ENCODE measurements at regions not wholly inside any gene's neighbourhood (a gene's known extent, or its start where the extent isn't known, plus 50 kb on each side); places are given as distances from the start of the nearest gene placed in this dataset.
"Not testable (repeated sequence)": the region's sequence is repeated elsewhere in the genome, so short reads cannot be mapped to it uniquely, and the experiment has no call there.

DNA sequence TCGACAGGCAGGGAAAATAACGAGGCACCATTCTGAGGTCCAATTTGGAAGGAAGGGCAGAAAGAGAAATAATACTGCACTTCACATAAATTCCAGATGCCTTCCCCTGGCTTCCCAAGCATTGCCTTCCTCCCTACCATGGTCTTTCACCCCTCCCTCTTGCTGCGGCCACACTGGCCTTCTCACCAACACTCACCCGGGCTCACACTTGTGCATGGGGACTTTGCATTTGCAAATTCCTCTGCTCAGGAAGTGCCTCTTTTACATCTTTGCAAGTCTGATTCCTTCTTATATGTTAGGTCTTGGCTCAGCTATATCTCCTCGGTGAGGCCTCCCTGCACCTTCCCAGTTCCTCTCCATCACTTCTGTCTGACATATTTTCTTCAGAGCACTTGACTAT lies 199.4 kb downstream of the CHIC2 start:
- no peak for DNase-seq

- DNase-seq: no peak
Observed at GRCh38 chr4:53863736-53864365, 200.6 kb downstream of the CHIC2 start.

GRCh38 chr4:53863158-53863557 lies 201.2 kb downstream of the CHIC2 start:
- no peak for DNase-seq

- no peak for DNase-seq
Observed at GRCh38 chr4:53861856-53862610, 202.4 kb downstream of the CHIC2 start.

DNA sequence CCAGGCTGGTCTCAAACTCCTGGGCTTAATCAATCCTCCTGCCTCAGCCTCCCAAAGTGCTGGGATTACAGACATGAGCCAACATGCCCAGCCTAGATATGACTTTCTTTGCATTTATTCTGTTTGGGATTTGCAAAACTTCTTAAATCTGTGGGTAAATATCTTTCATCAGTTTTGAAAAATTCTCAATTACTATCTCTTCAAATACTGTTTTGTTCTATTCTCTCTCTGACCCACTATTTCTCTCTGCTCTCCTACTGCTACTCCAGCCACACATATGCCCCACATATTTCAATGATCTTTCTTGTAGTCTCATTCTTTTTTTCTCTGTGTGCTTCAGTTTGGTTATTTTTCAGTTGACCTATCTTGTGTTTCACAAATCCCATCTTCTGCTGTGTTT lies 205.1 kb downstream of the CHIC2 start:
- DNase-seq: no peak

DNA sequence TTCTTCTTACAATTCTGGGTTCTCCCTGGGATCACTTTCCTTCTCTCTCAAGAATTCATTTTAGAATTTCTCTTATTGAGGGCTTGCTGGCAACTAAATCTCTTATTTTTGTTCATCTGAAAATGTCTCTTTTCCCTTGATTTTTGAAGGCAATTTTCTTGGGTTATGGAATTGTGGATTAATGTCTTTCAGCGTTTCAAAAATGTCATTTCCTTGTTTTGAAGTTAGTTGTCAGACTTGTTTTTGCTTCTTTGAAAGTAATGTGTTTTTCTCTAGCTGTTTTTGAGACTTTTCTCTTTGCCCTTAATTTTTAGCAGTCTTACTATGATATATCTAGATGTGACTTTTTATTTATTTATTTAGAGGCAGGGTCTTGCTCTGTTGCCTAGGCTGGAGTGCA lies 205.7 kb downstream of the CHIC2 start:
- DNase-seq: no peak

GRCh38 chr4:53855581-53856250 lies 208.7 kb downstream of the CHIC2 start:
- DNase-seq: no peak

GRCh38 chr4:53854991-53855568 lies 209.3 kb downstream of the CHIC2 start:
- DNase-seq: no peak

- DNase-seq: no peak
Observed at GRCh38 chr4:53852343-53852742, 212.1 kb downstream of the CHIC2 start.

DNA sequence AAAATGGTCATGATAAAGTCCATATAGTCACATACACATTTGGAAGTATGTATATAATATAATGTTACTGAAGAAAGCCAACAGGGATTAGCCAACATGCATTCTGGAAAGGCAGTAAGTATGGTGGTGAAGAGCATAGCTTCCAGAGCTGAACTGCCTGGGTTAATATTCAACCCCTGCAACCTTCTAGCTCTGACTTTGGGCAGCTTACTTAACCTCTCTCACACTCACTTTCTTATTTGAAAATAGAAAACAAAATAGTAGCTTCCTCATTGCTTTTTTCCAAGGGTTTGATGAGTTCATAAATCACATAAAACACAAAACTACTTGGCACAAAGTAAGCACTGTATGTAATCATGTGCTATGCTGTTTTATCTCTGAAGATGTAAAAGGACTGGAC lies 216.4 kb downstream of the CHIC2 start:
- DNase-seq: no peak

DNA sequence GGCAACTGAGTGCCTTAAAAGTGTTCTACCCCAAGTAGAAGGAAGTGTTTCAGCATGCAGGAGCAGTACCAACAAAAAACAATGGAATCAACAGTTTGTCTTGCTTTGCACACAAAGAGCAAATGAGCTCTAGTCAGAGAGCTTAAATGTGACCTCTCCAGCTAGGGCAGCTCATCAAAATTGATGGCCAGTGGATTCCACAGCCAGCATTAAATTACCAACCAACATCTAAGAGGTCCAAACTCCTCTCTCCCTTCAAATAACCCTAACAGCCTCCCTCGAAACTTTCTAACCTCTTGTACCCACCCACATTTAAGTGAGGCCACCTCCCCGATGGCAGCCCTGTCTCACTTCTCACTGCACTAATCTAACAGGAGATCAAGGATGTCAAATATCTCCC lies 219.9 kb downstream of the CHIC2 start:
- DNase-seq: no peak

- no peak for DNase-seq
Observed at GRCh38 chr4:53844133-53844532, 220.3 kb downstream of the CHIC2 start.

DNA sequence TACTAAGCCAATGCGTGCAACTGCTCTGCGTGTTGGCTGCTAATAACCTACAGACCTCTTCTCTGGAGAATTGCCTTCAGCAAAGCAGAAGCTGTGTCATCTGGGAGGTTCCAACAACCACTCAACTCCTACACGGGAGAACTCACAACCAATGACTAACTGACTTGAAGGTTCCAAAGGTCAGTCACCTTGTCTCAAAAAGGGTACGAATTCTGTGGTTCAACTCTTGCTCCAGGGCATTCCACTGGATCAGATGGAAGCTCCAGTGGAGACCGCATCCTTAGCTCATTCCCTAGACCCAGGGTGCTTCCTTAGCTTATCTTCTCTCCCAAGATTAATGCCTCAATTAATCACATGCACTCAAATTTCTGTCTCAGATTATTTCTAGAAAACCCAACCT lies 222.7 kb downstream of the CHIC2 start:
- DNase-seq: no peak

DNA sequence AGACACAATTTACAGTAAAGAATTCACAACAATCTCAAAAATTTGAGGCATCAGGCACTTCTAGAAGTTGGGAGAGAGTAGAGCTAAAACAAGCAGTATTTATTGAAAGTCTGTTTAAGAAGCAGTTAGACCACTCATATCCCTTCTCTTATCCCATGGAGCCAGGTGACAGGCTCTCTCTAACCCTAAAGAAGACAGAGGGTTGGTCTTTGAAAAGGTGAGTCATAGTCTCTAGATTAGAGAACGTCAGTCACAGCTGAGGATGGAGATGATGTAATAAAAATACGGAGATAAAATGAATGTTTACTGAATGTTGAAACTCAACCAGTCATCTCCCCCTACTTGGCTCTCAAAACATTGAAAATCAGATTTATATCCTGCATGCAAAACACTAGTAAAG lies 223.8 kb downstream of the CHIC2 start:
- DNase-seq: no peak

DNA sequence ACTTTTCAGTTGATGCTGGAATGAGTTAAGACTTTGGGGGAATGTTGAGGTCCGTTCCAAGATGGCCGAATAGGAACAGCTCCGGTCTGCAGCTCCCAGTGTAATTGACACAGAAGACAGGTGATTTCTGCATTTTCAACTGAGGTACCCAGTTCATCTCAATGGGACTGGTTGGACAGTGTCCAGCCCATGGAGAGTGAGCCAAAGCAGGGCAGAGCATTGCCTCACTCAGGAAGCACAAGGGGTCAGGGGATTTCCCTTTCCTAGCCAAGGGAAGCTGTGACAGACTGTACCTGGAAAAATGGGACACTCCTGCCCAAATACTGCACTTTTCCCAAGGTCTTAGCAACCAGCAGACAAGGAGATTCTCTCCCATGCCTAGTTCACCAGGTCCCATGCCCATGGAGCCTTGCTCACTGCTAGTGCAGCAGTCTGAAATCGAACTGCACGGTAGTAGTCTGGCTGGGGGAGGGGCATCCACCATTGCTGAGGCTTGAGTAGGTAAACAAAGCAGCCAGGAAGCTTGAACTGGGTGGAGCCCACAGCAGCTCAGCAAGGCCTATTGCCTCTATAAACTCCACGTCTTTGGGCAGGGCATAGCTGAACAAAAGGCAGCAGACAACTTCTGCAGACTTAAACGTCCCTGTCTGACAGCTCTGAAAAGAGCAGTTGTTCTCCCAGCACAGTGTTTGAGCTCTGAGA lies 231.0 kb downstream of the CHIC2 start:
- DNase-seq: not testable (repeated sequence)

- DNase-seq: no peak
Observed at GRCh38 chr4:53832549-53832948, 231.9 kb downstream of the CHIC2 start.

GRCh38 chr4:53830511-53830910 lies 233.9 kb downstream of the CHIC2 start:
- no peak for DNase-seq

DNA sequence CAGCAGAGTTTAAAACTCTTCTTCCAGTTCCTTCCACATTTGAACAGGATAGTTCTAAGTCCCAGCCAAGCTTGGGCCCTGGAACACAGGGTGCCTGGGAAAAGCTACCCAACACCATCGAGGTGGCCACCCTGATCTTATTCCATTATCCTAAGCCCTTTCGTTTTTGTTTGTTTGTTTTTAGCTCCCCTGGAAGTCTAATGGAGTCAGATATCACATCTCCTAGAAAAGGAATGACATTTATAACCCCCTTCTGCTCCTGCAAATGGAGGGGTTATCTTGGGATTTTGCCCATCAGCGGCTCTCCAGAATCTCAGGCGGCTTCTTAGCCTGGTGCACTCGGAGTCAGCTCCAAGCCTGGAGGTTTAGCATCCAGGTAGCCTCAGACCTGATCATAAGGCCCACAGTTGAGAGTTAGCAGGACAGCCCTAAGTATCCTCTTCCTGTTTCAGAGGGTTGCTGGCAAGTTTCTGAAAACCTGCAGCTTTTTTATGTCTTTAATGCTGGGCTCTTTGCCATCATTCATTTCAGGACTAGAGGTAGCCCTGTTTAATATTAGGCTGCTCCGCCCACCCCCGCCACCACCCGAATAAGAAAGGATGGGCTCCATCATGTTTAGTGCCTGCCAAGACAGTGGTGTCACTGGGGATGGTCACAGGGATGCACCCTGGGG lies 230.0 kb upstream of the LNX1 start:
- no peak for DNase-seq

DNA sequence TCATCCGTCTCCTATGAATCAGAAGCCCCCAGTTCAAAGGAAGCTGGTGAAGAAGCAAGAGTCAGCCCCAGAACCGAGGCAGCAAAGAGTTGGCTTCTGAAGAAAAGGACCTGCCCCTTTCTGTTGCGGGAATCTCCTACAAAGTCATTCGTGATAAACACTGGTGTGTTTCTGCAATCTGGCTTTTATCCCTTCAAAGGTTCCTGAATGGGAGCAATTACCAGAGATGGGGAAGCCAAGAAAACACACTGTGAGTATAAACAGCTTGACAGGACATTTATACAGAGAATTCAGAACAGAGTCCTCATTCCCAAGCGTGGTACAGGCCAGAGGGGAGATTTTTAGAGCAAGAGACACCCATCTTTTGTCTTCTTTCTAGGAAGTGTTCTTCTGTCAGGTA lies 226.8 kb upstream of the LNX1 start:
- no peak for DNase-seq

DNA sequence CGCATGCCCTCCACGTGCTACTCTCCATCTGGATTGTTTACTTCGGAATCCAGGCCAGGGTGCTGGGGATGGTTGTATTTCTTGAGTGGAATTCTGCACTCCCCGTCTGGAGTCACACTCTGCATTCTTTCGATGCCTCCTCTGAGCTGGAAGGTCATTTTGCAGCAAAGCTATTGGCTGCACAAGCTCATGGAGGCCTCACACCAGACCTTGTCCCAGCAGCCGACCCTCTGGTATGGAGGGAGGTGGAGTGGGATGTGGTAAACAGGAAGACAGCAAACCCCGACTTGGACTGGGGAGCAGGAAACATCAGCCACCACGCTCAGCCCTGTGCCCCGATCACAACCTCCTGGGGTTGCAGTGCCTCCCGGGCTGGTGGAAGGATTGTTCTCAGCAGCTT lies 225.3 kb upstream of the LNX1 start:
- no peak for DNase-seq

GRCh38 chr4:53815281-53815680 lies 224.0 kb upstream of the LNX1 start:
- no peak for DNase-seq

DNA sequence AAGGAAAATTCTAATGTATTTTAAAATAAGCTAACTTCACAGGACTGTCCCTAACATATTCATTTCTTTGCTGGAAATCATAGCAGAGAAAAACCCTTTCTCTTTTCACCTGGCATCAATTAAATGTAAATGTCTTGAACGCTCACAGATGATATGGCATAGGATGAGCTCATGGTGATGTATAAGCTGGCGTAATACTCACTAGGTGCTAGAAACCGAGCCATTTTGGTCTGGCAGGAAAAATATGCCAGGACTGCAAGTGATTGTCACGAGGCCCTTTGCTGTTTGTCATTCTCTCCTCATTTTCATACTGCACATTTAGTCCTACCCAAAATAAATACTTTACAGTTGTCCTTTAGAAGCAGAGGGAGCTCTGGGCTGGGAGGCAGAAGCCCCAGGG lies 222.7 kb upstream of the LNX1 start:
- DNase-seq: no peak

DNA sequence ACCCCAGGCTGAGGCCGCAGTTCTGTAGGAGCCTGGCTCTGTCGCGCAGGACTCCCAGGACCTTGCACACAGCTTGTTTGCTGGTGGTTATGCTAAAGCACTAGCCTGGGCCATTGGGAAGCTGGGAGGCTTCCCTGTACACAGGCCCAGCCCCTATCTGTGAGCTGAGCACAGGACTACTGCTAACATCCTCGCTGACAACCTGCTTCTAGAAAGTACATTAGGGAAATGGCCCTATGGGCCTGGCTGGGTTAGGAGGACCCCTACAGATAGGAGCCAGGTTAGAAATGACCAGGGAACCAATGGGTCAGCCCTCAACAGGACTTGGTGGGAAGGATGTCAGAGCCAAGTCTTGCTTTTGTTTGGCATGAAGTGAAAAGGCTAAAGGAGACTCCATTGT lies 219.4 kb upstream of the LNX1 start:
- no peak for DNase-seq
